HepG2 (cell line): ENCODE measurements at regions not wholly inside any gene's neighbourhood (a gene's known extent, or its start where the extent isn't known, plus 50 kb on each side); places are given as distances from the start of the nearest gene placed in this dataset.
"Not testable (repeated sequence)": the region's sequence is repeated elsewhere in the genome, so short reads cannot be mapped to it uniquely, and the experiment has no call there.

ENCODE experiments used
- ATAC-seq: fragments of 200-7000 bp; cut with Tn5 transposase; 3 replicates; pipeline ENCODE4 v1.9.1; 2020; ENCODE audit warnings: mild to moderate bottlenecking, moderate library complexity
- BruUV-seq: library from RNA; stranded (reverse); fragments of 400-500 nt; replicated peaks from 2 replicates; lab custom pipeline; 2021; lab: Mats Ljungman, UMichigan
- CTCF ChIA-PET: fragments of 300-600 bp; formaldehyde crosslinking; extraction: SDS; loops from one replicate; lab custom pipeline; 2021; ENCODE audit warnings: low total read pairs, inconsistent platforms, low intra/inter-chr PET ratio; lab: Yijun Ruan, JAX
- POLR2A ChIA-PET: fragments of 350-600 bp; sonication (Branson Sonifier 250); formaldehyde crosslinking; loops from one replicate; lab custom pipeline; 2020; ENCODE audit warnings: antibody characterized with exemption, inconsistent platforms; lab: Yijun Ruan, JAX
- DNase-seq: peaks from one replicate; pipeline ENCODE4 v3.0.0-alpha.2; 2015; ENCODE audit warnings: low spot score
- FAIRE-seq: peaks from 3 replicates; lab custom pipeline; 2011; peaks lifted over from hg19 to GRCh38; lab: Jason Lieb, UNC
- H2AFZ ChIP-seq: one replicate; pipeline ENCODE4 v1.6.1; 2011; ENCODE audit warnings: low read length, inconsistent platforms
- H3K27ac ChIP-seq: fragments of 300-600 bp; 3 replicates; pipeline ENCODE4 v1.8.0; 2011; ENCODE audit warnings: mixed run types, mild to moderate bottlenecking, mixed read lengths, low read length, inconsistent platforms; ENCODE audit not compliant: insufficient read depth; ENCODE audit errors: extremely low read length
- H3K27me3 ChIP-seq, 2 experiments: fragments of 200-600 bp in 1 of 2; 2 replicates in 1 of 2; 3 replicates in 1 of 2; pipeline versions ENCODE4 v1.6.0 to v1.8.0; 2011; ENCODE audit warnings: low read length in 2 of 2, mild to moderate bottlenecking in 2 of 2, moderate library complexity in 2 of 2, inconsistent platforms in 1 of 2; ENCODE audit not compliant: insufficient read depth in 2 of 2, control insufficient read depth in 1 of 2
- H3K36me3 ChIP-seq, 2 experiments: fragments of 200-600 bp in 1 of 2; replicated peaks in 1 of 2; 2 replicates in 1 of 2; 3 replicates in 1 of 2; pipeline versions ENCODE4 v1.5.1 to v1.8.0; 2011; ENCODE audit warnings: low read length in 2 of 2, inconsistent platforms in 1 of 2; ENCODE audit not compliant: insufficient read depth in 2 of 2, control insufficient read depth in 1 of 2
- H3K4me1 ChIP-seq: 2 replicates; pipeline ENCODE4 v1.5.1; 2012; ENCODE audit warnings: low read length, inconsistent platforms; ENCODE audit not compliant: insufficient read depth
- H3K4me2 ChIP-seq: 2 replicates; pipeline ENCODE4 v1.6.0; 2011; ENCODE audit warnings: low read depth, low read length, inconsistent platforms
- H3K4me3 ChIP-seq, 3 experiments: fragments of 200-600 bp in 1 of 3; sonication (generic), shearing (Covaris generic) in 1 of 3; replicated peaks in 1 of 3; 2 replicates each; pipeline ENCODE4 v1.5.1; 2011 to 2016; ENCODE audit warnings: low read length in 3 of 3, inconsistent platforms in 2 of 3, low read depth in 2 of 3, mild to moderate bottlenecking in 2 of 3, control low read depth in 1 of 3, mixed read lengths in 1 of 3; ENCODE audit not compliant: insufficient read depth in 1 of 3
- H3K79me2 ChIP-seq: one replicate; pipeline ENCODE4 v1.6.1; 2011; ENCODE audit warnings: low read length, inconsistent platforms; ENCODE audit not compliant: insufficient read depth
- H3K9ac ChIP-seq: 2 replicates; pipeline ENCODE4 v1.6.0; 2011; ENCODE audit warnings: mild to moderate bottlenecking, low read depth, low read length, inconsistent platforms; ENCODE audit not compliant: insufficient read depth
- H3K9me3 ChIP-seq: 2 replicates; pipeline ENCODE4 v1.5.1; 2012; ENCODE audit warnings: mild to moderate bottlenecking, low read length
- H4K20me1 ChIP-seq: 2 replicates; pipeline ENCODE4 v1.6.0; 2011; ENCODE audit warnings: inconsistent platforms, mild to moderate bottlenecking, low read length, moderate library complexity; ENCODE audit not compliant: insufficient read depth
- WGBS: methylation state at CpG from one replicate; pipeline ENCODE4 v1.1.6; 2017; ENCODE audit warnings: low lambda C conversion rate; 5-methylcytosine and 5-hydroxymethylcytosine counted together
- in situ Hi-C: cut with HindIII; loops from 2 replicates; pipeline ENCODE4 v1.10.0; 2017; ENCODE audit warnings: low pct_unique_long_range_greater_than_20kb; ENCODE audit not compliant: extremely low pct_ligation_motif_present
- intact Hi-C: fragments of 100-400 bp; cut with micrococcal nuclease; formaldehyde crosslinking; loops from one replicate; pipeline ENCODE4 v1.10.0; 2022; ENCODE audit not compliant: unreplicated experiment

GRCh38 chr21:6541036-6541435, 3980.3 kb upstream of the TPTE start:
- H3K4me2 ChIP-seq, DNase-seq, H3K4me1 ChIP-seq, CTCF ChIA-PET, H3K9ac ChIP-seq, H3K79me2 ChIP-seq, H4K20me1 ChIP-seq, H3K9me3 ChIP-seq, H3K4me3 ChIP-seq, H3K36me3 ChIP-seq, H2AFZ ChIP-seq, H3K27ac ChIP-seq, FAIRE-seq, H3K27me3 ChIP-seq, POLR2A ChIA-PET, intact Hi-C loops, ATAC-seq, in situ Hi-C loops, BruUV-seq: not testable (repeated sequence)
- WGBS = no CpG with 5 or more reads among the region's 11 CpGs

- in situ Hi-C loops, H3K9ac ChIP-seq, DNase-seq, intact Hi-C loops, ATAC-seq, BruUV-seq, H3K79me2 ChIP-seq, H3K4me1 ChIP-seq, H2AFZ ChIP-seq, POLR2A ChIA-PET, H3K27ac ChIP-seq, H3K4me3 ChIP-seq, H3K36me3 ChIP-seq, FAIRE-seq, H3K4me2 ChIP-seq, CTCF ChIA-PET, H3K27me3 ChIP-seq, H3K9me3 ChIP-seq, H4K20me1 ChIP-seq: not testable (repeated sequence)
- WGBS = no CpG with 5 or more reads among the region's 33 CpGs
Observed at GRCh38 chr21:6545288-6545687, 3976.1 kb upstream of the TPTE start.

- POLR2A ChIA-PET, intact Hi-C loops: not testable (repeated sequence)
Observed at GRCh38 chr21:6551045-6551444, 3970.3 kb upstream of the TPTE start.

GRCh38 chr21:6553505-6554376, 3967.6 kb upstream of the TPTE start:
- BruUV-seq, FAIRE-seq, H3K9ac ChIP-seq, H3K79me2 ChIP-seq, H3K27ac ChIP-seq, DNase-seq, H3K36me3 ChIP-seq, POLR2A ChIA-PET, H3K4me3 ChIP-seq, H2AFZ ChIP-seq, CTCF ChIA-PET, H4K20me1 ChIP-seq, H3K4me2 ChIP-seq, H3K9me3 ChIP-seq, intact Hi-C loops, in situ Hi-C loops, H3K4me1 ChIP-seq, H3K27me3 ChIP-seq: not testable (repeated sequence)
- WGBS = no CpG with 5 or more reads among the region's 24 CpGs
- ATAC-seq = peak; percentile 44; the same call in 2 of the 3 replicates

More at GRCh38 chr21:6551045-6551444, 3970.3 kb upstream of the TPTE start:
- H3K4me1 ChIP-seq, in situ Hi-C loops, DNase-seq, ATAC-seq, CTCF ChIA-PET, H3K4me3 ChIP-seq, H3K4me2 ChIP-seq, H3K27me3 ChIP-seq, H3K9me3 ChIP-seq, H2AFZ ChIP-seq, H4K20me1 ChIP-seq, H3K36me3 ChIP-seq, H3K9ac ChIP-seq, H3K27ac ChIP-seq, H3K79me2 ChIP-seq, FAIRE-seq, BruUV-seq: not testable (repeated sequence)
- no CpG with 5 or more reads among the region's 23 CpGs for WGBS
